ENCODE measurements at regions not wholly inside any gene's neighbourhood (a gene's known extent, or its start where the extent isn't known, plus 50 kb on each side); places are given as distances from the start of the nearest gene placed in this dataset.

DNA sequence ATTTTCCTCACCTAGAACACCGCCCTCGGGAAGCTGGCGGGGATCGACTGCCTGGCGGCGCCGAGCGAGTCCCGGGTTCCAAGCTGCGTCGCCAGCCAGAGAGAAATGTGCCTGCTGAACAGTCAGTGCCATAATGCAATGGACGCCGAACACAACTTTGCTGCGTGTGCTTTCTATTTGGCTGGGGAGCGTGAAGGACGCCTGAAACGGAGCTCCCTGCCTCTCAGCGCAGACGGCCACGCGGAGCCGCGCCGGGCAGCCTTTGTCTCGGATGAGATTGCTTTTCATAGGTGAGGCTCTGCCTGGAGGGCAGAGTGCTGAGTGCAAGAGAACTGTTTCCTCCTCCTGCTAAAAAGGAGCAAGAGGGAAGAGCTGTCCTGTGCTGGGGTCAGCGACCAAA, 107.7 kb upstream of the BCOR start:
- Histone ChIP-seq H3K79me2 (ENCODE audit: insufficient read depth, low read length) (no peaks in the 10 kb centered on the region), H3K4me3 (ENCODE audit: insufficient read depth, low read length, poor library complexity, severe bottlenecking) (no peak overlapping the region), H2AFZ (ENCODE audit: low read depth, low read length, severe bottlenecking) (no peak overlapping the region)

DNA sequence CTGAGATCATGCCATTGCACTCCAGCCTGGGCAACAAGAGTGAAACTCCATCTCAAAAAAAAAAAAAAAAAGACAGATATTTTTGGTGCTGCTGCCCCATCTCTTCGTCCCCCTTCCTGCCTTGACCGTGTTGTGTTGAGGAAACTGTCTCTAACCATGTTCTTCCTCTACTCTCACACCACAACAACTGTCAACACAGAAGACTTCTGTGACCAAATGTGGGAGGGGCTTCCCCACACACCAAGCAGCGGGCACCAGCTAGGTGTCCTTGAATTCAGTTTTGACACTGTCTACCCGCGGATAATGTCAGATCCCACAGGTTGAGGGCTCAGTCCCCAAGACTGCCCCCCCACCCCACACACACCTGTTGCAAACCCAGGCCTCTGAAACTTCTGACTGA, 104.7 kb upstream of the BCOR start:
- Histone ChIP-seq H3K27me3 (ENCODE audit: low read length) (no peaks in the 10 kb centered on the region), H3K36me3 (ENCODE audit: low read length) (no peaks in the 10 kb centered on the region), H3K4me2 (ENCODE audit: low read depth, low read length, poor library complexity, severe bottlenecking) (no peak overlapping the region), H3K79me2 (ENCODE audit: insufficient read depth, low read length) (no peaks in the 10 kb centered on the region), H4K20me1 (ENCODE audit: low read depth, low read length) (no peaks in the 10 kb centered on the region), H3K4me3 (ENCODE audit: insufficient read depth, low read length, poor library complexity, severe bottlenecking) (no peak overlapping the region), H3K9me2 (replicated peaks; ENCODE audit: insufficient read depth, low read length) (no peaks in the 10 kb centered on the region), H3K9me3 (ENCODE audit: insufficient read depth, low read length) (no peaks in the 10 kb centered on the region), H3F3A (ENCODE audit: insufficient read depth) (no peaks in the 10 kb centered on the region), H2AFZ (ENCODE audit: low read depth, low read length, severe bottlenecking) (no peak overlapping the region), H3K9ac (ENCODE audit: low read length) (no peak overlapping the region), H3K27ac (ENCODE audit: low read depth, low read length) (no peak overlapping the region)
- TF ChIP-seq EZH2phosphoT487 (conservative IDR thresholded peaks at IDR 0.05; ENCODE audit: low read length): no peak
- TF ChIP-seq, protein P1, sequence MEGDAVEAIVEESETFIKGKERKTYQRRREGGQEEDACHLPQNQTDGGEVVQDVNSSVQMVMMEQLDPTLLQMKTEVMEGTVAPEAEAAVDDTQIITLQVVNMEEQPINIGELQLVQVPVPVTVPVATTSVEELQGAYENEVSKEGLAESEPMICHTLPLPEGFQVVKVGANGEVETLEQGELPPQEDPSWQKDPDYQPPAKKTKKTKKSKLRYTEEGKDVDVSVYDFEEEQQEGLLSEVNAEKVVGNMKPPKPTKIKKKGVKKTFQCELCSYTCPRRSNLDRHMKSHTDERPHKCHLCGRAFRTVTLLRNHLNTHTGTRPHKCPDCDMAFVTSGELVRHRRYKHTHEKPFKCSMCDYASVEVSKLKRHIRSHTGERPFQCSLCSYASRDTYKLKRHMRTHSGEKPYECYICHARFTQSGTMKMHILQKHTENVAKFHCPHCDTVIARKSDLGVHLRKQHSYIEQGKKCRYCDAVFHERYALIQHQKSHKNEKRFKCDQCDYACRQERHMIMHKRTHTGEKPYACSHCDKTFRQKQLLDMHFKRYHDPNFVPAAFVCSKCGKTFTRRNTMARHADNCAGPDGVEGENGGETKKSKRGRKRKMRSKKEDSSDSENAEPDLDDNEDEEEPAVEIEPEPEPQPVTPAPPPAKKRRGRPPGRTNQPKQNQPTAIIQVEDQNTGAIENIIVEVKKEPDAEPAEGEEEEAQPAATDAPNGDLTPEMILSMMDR (IDR thresholded peaks at IDR 0.05; ENCODE audit: insufficient read depth, low read length, poor library complexity, severe bottlenecking): no peak

More for the DNA sequence above, 107.7 kb upstream of the BCOR start:
- Histone ChIP-seq H3K36me3 (ENCODE audit: low read length) (no peaks in the 10 kb centered on the region), H3F3A (ENCODE audit: insufficient read depth) (no peaks in the 10 kb centered on the region), H3K9me3 (ENCODE audit: insufficient read depth, low read length) (no peaks in the 10 kb centered on the region), H3K27me3 (ENCODE audit: low read length) (no peaks in the 10 kb centered on the region), H3K4me2 (ENCODE audit: low read depth, low read length, poor library complexity, severe bottlenecking) (no peak overlapping the region), H3K27ac (ENCODE audit: low read depth, low read length) (no peak overlapping the region), H3K9ac (ENCODE audit: low read length) (no peak overlapping the region), H3K9me2 (replicated peaks; ENCODE audit: insufficient read depth, low read length) (no peaks in the 10 kb centered on the region), H4K20me1 (ENCODE audit: low read depth, low read length) (no peaks in the 10 kb centered on the region)
- TF ChIP-seq EZH2phosphoT487 (conservative IDR thresholded peaks at IDR 0.05; ENCODE audit: low read length): no peak
- TF ChIP-seq, protein P1 (IDR thresholded peaks at IDR 0.05; ENCODE audit: insufficient read depth, low read length, poor library complexity, severe bottlenecking): no peak

DNA sequence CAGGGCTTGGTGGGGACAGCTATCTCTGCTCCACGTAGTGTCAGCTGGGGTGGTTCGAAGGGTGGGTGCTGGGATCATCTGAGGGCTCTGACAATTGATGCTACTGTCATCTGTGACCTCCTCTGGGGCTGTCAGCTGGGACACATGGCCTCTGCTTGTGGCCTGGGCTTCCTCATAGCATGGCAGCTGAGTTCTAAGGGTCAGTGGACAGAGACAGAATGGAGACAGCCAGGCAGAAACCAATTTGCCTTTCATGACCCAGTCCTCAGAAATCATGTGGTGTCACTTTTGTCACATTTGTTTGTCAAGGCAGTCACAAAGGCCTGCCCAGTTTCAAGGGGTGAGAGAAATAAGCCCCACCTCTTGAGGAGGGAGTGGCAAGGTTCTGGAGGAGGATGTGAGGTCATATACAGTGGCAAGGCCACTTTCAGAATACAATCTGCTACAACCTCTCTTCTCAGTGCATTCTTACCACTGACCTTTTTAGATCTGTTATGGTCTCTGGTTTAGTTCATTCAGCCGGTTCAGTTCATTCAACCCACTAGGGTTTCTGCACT, 103.6 kb upstream of the BCOR start:
- Histone ChIP-seq H3F3A (ENCODE audit: insufficient read depth) (no peaks in the 10 kb centered on the region), H3K9ac (ENCODE audit: low read length) (no peak overlapping the region), H3K9me2 (replicated peaks; ENCODE audit: insufficient read depth, low read length) (no peaks in the 10 kb centered on the region), H3K27me3 (ENCODE audit: low read length) (no peaks in the 10 kb centered on the region), H2AFZ (ENCODE audit: low read depth, low read length, severe bottlenecking) (no peak overlapping the region), H3K36me3 (ENCODE audit: low read length) (no peaks in the 10 kb centered on the region), H3K27ac (ENCODE audit: low read depth, low read length) (no peak overlapping the region), H4K20me1 (ENCODE audit: low read depth, low read length) (no peaks in the 10 kb centered on the region), H3K9me3 (ENCODE audit: insufficient read depth, low read length) (no peaks in the 10 kb centered on the region), H3K4me2 (ENCODE audit: low read depth, low read length, poor library complexity, severe bottlenecking) (no peak overlapping the region), H3K4me3 (ENCODE audit: insufficient read depth, low read length, poor library complexity, severe bottlenecking) (no peak overlapping the region), H3K79me2 (ENCODE audit: insufficient read depth, low read length) (no peaks in the 10 kb centered on the region)
- TF ChIP-seq EZH2phosphoT487 (conservative IDR thresholded peaks at IDR 0.05; ENCODE audit: low read length): no peak
- TF ChIP-seq, protein P1 (IDR thresholded peaks at IDR 0.05; ENCODE audit: insufficient read depth, low read length, poor library complexity, severe bottlenecking): no peak

All from SU-DHL-6 (cell line).